ENCODE measurements at regions not wholly inside any gene's neighbourhood (a gene's known extent, or its start where the extent isn't known, plus 50 kb on each side); places are given as distances from the start of the nearest gene placed in this dataset.

GRCh38 chr2:18824325-18824790, 235.0 kb upstream of the NT5C1B start (continued):
- TF ChIP-seq JUN (CRISPR knock-in tag; IDR thresholded peaks at IDR 0.05) (no peak), TBL1XR1 (IDR thresholded peaks at IDR 0.05; ENCODE audit: borderline replicate concordance, low read length, partially characterized antibody) (no peak), ZSCAN29 (CRISPR knock-in tag; conservative IDR thresholded peaks at IDR 0.05) (no peak), ZNF609 (CRISPR knock-in tag; IDR thresholded peaks at IDR 0.05; ENCODE audit: borderline replicate concordance) (peak; percentile 72; the same call in 1 of the 2 replicates), SOX6 (IDR thresholded peaks at IDR 0.05) (no peak), SOX6 (CRISPR knock-in tag; IDR thresholded peaks at IDR 0.05) (peak; percentile 64)

GRCh38 chr2:18821431-18821830, 232.1 kb upstream of the NT5C1B start:
- Histone ChIP-seq H2AFZ (ENCODE audit: low read length) (no peak overlapping the region), H3K4me1 (ENCODE audit: insufficient read depth, low read length) (peaks cover 21% of the 10 kb centered on the region), H3K79me2 (ENCODE audit: insufficient read depth, low read length) (no peaks in the 10 kb centered on the region), H3K27ac (ENCODE audit: extremely low read length, insufficient read depth, low read length) (no peak overlapping the region), H3K4me2 (ENCODE audit: low read depth, low read length) (no peak overlapping the region), H3K27me3 (ENCODE audit: control insufficient read depth in 1 of 2, insufficient read depth in 2 of 2, low read length in 2 of 2) (no peaks in the 10 kb centered on the region), H3K9me3 (ENCODE audit: low read length) (no peaks in the 10 kb centered on the region), H3K36me3 (replicated peaks in 1 of 2; ENCODE audit: control insufficient read depth in 1 of 2, insufficient read depth in 2 of 2, low read length in 2 of 2) (no peaks in the 10 kb centered on the region), H4K20me1 (ENCODE audit: insufficient read depth, low read length) (no peaks in the 10 kb centered on the region), H3K4me3 (replicated peaks in 1 of 3; ENCODE audit: insufficient read depth in 1 of 3, low read depth in 2 of 3, low read length in 3 of 3) (no peak overlapping the region), H3K9ac (ENCODE audit: insufficient read depth, low read depth, low read length) (no peak overlapping the region)
- in situ Hi-C loops (cut with HindIII; ENCODE audit: extremely low pct_ligation_motif_present, low pct_unique_long_range_greater_than_20kb) (no loop called here), intact Hi-C loops (cut with micrococcal nuclease; ENCODE audit: unreplicated experiment) (no loop called here)
- 85% methylated on average over 1 of the region's 1 CpG for WGBS (ENCODE audit: low lambda C conversion rate)
- FAIRE-seq (no peak), DNase-seq (ENCODE audit: low spot score) (no peak), ATAC-seq (no peak)
- BruUV-seq (replicated peaks): no TSS peak
- no peak for TF ChIP-seq ZNF564 (CRISPR knock-in tag; IDR thresholded peaks at IDR 0.05)
- no peak for TF ChIP-seq TCF7L2 (IDR thresholded peaks at IDR 0.05; ENCODE audit: low read depth, low read length)
- TF ChIP-seq RARA (CRISPR knock-in tag; IDR thresholded peaks at IDR 0.05): no peak
- TF ChIP-seq PCBP1 (IDR thresholded peaks at IDR 0.05; ENCODE audit: borderline replicate concordance, low read depth, low read length): no peak
- TF ChIP-seq TBX3 (IDR thresholded peaks at IDR 0.05; ENCODE audit: borderline replicate concordance): no peak
- TF ChIP-seq ZNF513 (CRISPR knock-in tag; conservative IDR thresholded peaks at IDR 0.05): no peak
- ChIA-PET POLR2A (no interaction called here), CTCF (ENCODE audit: low intra/inter-chr PET ratio, low total read pairs) (no interaction called here)
